ENCODE measurements at regions not wholly inside any gene's neighbourhood (a gene's known extent, or its start where the extent isn't known, plus 50 kb on each side); places are given as distances from the start of the nearest gene placed in this dataset.

GRCh38 chr13:88411696-88412095, 740.5 kb downstream of the SLITRK5 start:
- no peak overlapping the region for H4K91ac ChIP-seq (ENCODE audit: insufficient read depth, low read depth, low read length)
- no CpG with 5 or more reads among the region's 2 CpGs for WGBS, 2 experiments (ENCODE audit: extremely low coverage in 2 of 2, insufficient read length in 1 of 2)
- H4K8ac ChIP-seq (ENCODE audit: low read depth in 2 of 2, low read length in 2 of 2), result no peak overlapping the region
- H3K79me1 ChIP-seq (ENCODE audit: low read depth in 1 of 2, low read length in 2 of 2), result no peaks in the 10 kb centered on the region
- no peaks in the 10 kb centered on the region for H3K9me1 ChIP-seq (ENCODE audit: insufficient read depth, low read length)
- ChIA-PET CTCF (no interaction called here), POLR2A (ENCODE audit: unreplicated experiment) (no interaction called here)
- H3K14ac ChIP-seq (replicated peaks; ENCODE audit: low read depth, low read length), result no peak overlapping the region
- peaks cover 6% of the 10 kb centered on the region for H3K9me3 ChIP-seq (ENCODE audit: control insufficient read depth, insufficient read depth, low read length)
- H2AK9ac ChIP-seq (replicated peaks; ENCODE audit: low read depth, low read length, poor library complexity), result no peak overlapping the region
- in situ Hi-C loops (cut with MboI; ENCODE audit: low sequenced_read_pairs), result no loop called here
- H3K18ac ChIP-seq (ENCODE audit: low read depth, low read length), result no peak overlapping the region
- no peaks in the 10 kb centered on the region for H3K4me1 ChIP-seq (ENCODE audit: control insufficient read depth, insufficient read depth, low read length)
- H3K9ac ChIP-seq (ENCODE audit: low read depth, low read length), result no peak overlapping the region
- no peak overlapping the region for H3K56ac ChIP-seq (ENCODE audit: extremely low read depth, insufficient read depth, low read length)
- no peak overlapping the region for H3K4me3 ChIP-seq (ENCODE audit: insufficient read depth, low read depth, low read length)
- H2BK120ac ChIP-seq (ENCODE audit: low read depth, low read length), result no peak overlapping the region
- no peak for TF ChIP-seq BHLHE40 (IDR thresholded peaks at IDR 0.05; ENCODE audit: low read depth, low read length)
- TF ChIP-seq MAZ (IDR thresholded peaks at IDR 0.05; ENCODE audit: borderline replicate concordance, low read depth, low read length), result no peak
- no peak for TF ChIP-seq POLR2A (IDR thresholded peaks at IDR 0.05; ENCODE audit: low read depth, low read length)
- no peak for TF ChIP-seq SMC3 (IDR thresholded peaks at IDR 0.05; ENCODE audit: low read depth, low read length)
- no peak for TF ChIP-seq MAFK (IDR thresholded peaks at IDR 0.05; ENCODE audit: low read depth, low read length)
- no peak for TF ChIP-seq USF2 (IDR thresholded peaks at IDR 0.05; ENCODE audit: low read depth, low read length)
- TF ChIP-seq NFE2L2 (IDR thresholded peaks at IDR 0.05; ENCODE audit: low read depth, low read length), result no peak
- no peak for TF ChIP-seq ELK1 (IDR thresholded peaks at IDR 0.05; ENCODE audit: borderline replicate concordance, low read depth, low read length)
- no peak for TF ChIP-seq RCOR1 (IDR thresholded peaks at IDR 0.05; ENCODE audit: insufficient replicate concordance, low read length)
- no peak for TF ChIP-seq MXI1 (IDR thresholded peaks at IDR 0.05; ENCODE audit: borderline replicate concordance, low read depth, low read length)
- TF ChIP-seq CHD1 (IDR thresholded peaks at IDR 0.05; ENCODE audit: low read depth, low read length), result no peak
- no peak for TF ChIP-seq FOS (IDR thresholded peaks at IDR 0.05; ENCODE audit: low read depth, low read length)
- no peak for TF ChIP-seq RAD21 (IDR thresholded peaks at IDR 0.05; ENCODE audit: low read length)
- no peak for TF ChIP-seq CTCF (conservative IDR thresholded peaks at IDR 0.05; ENCODE audit: low read depth, low read length)
- no peak overlapping the region for H2BK20ac ChIP-seq (ENCODE audit: low read depth, low read length)
- H2BK15ac ChIP-seq (ENCODE audit: low read depth, low read length), result no peak overlapping the region
- H3K27me3 ChIP-seq (ENCODE audit: control insufficient read depth, insufficient read depth, low read length), result no peaks in the 10 kb centered on the region
- H3K4ac ChIP-seq (ENCODE audit: low read depth, low read length), result no peak overlapping the region
- H3K4me2 ChIP-seq (ENCODE audit: low read depth, low read length), result no peak overlapping the region
- no peak overlapping the region for H4K5ac ChIP-seq (ENCODE audit: low read depth, low read length)
- dilution Hi-C loops (cut with HindIII; ENCODE audit: low sequenced_read_pairs, unreplicated experiment), result no loop called here
- H4K20me1 ChIP-seq (ENCODE audit: insufficient read depth, low read length), result no peaks in the 10 kb centered on the region
- ATAC-seq (ENCODE audit: low read depth) (no peak), DNase-seq (no peak)
- H3K27ac ChIP-seq (ENCODE audit: insufficient read depth, low read length), result no peak overlapping the region
- no TSS peak for BruUV-seq (replicated peaks)
- no peaks in the 10 kb centered on the region for H3K36me3 ChIP-seq (ENCODE audit: control insufficient read depth, insufficient read depth, low read length)
- H2BK5ac ChIP-seq (ENCODE audit: low read depth, low read length, poor library complexity, severe bottlenecking), result no peak overlapping the region
- no peak overlapping the region for H2AFZ ChIP-seq (replicated peaks; ENCODE audit: low read length, poor library complexity)
- H2AK5ac ChIP-seq (ENCODE audit: low read depth, low read length), result no peak overlapping the region
- H3K23ac ChIP-seq (ENCODE audit: low read depth, low read length), result no peak overlapping the region
- intact Hi-C loops (cut with micrococcal nuclease), result no loop called here

Data from IMR-90 (cell line).